LoVo (cell line): ENCODE measurements at regions not wholly inside any gene's neighbourhood (a gene's known extent, or its start where the extent isn't known, plus 50 kb on each side); places are given as distances from the start of the nearest gene placed in this dataset.
"Not testable (repeated sequence)": the region's sequence is repeated elsewhere in the genome, so short reads cannot be mapped to it uniquely, and the experiment has no call there.

Experiments
- DNase-seq: peaks from one replicate; pipeline ENCODE4 v3.0.0-alpha.2; 2016; ENCODE audit warnings: low spot score

DNA sequence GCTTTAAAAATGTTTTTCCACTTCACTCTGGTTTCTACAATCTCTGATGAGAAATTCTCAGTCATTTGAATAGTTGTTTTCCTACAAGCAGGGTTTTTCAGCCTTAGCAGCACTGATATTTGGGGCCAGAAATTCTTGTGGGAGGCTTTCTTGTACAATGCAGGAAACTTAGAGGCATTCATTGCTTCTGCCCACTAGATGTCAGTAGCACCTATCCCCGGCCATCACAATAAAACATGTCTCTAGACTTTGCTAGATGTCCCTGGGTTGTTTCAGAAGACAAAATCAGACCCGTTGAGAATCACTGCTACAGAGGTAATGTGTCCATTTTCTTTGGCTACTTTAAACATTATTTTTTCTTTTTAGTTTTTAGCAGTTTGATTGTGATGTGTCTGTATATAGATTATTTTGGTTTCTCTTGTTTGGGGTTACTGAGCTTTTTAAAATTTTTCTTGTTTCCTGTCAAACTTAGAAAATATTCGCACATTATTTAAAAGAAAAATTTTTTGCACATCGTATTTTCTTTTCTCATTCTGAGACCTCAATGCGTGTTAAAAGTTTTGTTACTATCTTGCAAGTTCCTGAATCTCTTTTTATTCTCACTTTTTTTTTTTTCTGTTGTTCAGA lies 60.8 kb upstream of the CCDC179 start:
- DNase-seq, result peak; percentile 30

DNA sequence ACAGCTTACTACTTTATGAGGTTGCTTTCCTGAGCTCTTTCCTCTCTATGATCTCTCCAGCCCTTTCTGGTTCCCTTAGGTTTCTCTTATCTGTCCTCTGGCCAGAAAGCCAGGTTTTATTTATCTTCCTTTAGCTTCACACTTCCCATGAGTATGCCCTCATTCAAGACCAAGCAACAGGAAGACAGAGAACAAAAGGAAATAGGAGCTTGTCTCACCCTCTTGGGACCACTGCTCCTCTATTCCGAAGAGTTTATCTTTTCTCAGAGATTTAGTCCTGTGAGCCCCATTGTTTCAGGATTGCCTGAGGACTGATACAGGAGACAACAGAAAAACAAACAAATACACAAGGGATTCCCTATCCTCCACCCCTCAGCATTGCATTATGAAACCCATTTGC lies 62.4 kb upstream of the CCDC179 start:
- no peak for DNase-seq

- no peak for DNase-seq
These were observed 63.3 kb upstream of the CCDC179 start for GRCh38 chr11:22923561-22923960.

DNA sequence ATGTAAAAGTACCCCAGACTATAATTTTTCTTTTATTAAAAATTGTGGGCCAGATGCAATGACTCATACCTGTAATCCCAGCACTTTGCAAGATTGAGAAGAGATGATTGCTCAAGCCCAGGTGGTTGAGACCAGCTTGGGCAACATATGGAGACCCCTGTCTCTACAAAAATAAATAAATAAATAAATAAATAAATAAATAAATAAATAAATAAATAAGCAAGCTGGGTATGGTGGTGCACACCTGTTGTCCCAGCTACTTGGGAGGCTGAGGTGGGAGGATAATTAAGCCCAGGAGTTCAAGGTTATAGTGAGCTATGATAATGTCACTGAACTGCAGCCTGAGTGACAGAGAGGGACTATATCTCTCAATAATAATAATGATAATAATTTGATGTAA lies 66.1 kb upstream of the CCDC179 start:
- no peak for DNase-seq

DNA sequence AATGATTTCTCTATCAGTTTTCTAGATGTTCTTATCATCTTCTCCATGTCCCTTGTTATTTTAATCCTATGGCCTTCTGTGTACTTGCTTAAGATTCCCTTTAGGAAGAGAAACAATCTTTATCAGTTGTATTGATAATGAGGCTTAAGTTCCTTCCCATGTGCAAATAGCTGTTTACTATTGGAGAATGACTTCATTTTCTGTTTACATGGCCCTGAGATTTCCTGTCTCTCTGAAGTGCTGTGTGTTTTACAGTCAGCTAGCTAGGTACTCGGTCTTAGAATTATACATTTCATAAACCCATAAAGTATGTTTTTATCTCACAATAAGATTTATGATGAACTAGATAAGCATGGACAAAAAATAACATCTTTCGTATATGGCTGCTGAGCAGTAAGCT lies 67.5 kb upstream of the CCDC179 start:
- no peak for DNase-seq

DNA sequence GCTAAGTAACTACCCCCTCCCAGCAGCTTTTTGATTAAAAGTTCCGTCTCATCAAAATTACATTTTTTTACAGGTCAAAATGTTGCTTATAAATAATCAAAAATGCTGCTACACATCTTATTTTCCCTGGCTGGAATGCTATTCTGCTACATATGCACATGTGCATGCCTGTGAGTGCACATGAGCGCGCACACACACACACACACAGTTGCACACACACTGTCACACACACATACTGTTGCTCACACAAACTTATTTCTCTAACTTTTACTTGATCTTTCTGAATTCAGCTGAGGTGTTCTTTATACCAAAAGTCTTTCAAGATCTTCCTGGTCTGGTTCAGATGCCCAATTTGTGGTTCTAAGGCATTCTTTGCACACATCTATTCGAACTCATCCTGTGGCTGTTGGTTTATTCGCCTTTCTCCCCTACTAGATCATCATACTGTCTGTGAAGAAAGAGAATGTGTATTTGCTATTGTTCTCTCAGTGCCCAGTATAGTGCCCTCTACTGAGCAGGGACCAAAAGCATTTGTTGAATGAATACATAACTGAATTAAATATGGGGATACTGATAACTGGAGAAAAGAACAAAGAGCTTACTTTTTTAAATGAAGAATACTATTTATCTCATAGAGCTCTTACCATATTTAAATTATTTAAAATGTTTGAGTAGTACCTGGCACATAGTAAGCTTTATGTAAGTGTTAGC lies 68.1 kb upstream of the CCDC179 start:
- DNase-seq, result no peak

- DNase-seq, result no peak
These were observed 70.7 kb upstream of the CCDC179 start for GRCh38 chr11:22930816-22931594.

DNA sequence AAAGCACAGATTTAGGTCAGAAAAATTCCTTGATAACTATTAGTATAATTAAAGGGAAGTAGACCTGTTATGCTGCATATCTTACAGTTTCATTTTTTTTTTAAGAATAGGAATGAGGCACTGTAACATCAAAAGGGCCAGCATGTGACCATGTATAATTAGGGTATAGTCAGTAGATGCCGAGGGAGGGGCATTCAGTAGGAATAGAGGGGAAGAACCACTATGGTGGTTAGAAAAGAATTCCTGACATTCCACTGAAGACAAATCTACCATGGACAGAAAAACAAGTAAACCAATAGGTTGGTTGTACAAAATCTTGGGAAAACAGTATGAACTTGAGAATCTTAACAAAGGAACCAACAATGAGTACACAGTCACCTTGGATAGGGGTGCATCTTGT lies 78.4 kb upstream of the CCDC179 start:
- no peak for DNase-seq

GRCh38 chr11:22941544-22941943 lies 81.3 kb upstream of the CCDC179 start:
- DNase-seq, result not testable (repeated sequence)

- no peak for DNase-seq
These were observed 97.5 kb upstream of the CCDC179 start for GRCh38 chr11:22957786-22958185.

DNA sequence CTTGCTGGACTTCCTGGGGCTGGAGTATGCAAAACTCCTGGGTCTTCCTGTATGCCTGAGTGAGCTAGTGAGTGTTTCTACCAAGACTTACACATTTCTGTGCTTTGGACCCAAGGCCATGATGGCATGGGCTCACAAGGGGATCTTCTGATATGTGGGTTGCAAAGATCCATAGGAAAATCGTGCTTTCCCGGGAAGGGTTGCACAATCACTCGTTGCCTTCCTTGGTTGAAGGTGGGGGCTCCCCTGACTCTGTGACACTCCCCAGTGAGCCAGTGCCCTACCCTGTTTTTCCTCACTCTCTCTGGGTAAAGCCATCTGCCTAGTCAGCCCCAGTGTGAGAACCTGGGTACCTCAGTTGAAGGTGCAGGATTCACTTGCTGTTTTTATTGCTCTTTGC lies 114.0 kb upstream of the CCDC179 start:
- DNase-seq, result no peak

DNA sequence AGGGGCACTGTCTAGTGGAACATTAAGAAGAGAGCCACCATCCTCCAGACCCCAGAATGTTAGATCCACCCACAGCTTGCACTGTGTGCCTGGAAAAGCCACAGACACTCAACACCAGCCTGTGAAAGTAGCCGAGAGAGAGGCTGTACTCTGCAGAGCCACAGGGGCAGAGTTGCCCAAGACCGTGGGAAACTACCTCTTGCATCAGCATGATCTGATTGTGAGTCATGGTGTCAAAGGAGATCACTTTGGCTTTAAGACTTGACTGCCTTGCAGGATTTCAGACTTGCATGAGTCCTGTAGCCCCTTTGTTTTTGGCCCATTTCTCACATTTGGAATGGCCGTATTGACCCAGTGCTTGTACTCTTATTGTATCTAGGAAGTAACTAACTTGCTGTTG lies 115.9 kb upstream of the CCDC179 start:
- no peak for DNase-seq

GRCh38 chr11:22982903-22983302 lies 122.6 kb upstream of the CCDC179 start:
- DNase-seq, result no peak

DNA sequence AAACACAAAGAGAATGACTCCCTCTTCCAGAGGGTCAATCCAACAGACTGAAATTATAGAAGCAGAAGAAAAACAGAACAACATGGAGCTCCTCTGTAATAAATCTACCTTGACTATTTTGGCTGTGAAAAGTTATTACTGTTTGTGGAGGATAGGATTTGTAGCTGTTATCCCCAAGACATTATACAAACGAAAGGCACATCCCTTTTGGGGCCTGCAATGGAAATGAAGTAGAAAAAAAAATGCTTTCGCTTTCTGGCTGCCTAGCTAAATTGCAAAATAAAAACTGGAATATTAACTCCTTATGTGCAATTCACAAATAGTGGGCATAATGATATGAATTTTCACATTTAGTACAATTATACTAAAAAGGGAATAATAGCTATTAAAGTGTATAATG lies 123.8 kb upstream of the CCDC179 start:
- no peak for DNase-seq

DNA sequence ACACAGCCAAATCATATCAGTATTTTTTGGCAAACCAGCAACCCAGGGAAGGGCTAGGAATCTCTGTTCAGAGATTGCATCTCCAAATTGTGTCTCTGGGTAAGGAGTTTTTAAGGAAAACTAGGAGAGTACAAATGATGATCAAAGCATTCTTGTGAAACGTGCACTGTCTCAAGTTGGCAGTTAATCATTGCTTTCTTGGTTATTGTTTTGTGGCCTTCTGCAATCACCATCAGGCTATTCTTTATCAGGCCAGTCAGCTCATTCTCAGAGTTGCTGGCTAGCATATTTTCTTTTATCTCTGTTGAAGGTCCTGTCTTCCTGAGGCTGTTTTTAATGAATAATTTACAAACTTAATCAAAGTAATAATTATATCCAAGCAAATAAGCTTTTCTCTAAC lies 129.1 kb upstream of the CCDC179 start:
- DNase-seq, result no peak

DNA sequence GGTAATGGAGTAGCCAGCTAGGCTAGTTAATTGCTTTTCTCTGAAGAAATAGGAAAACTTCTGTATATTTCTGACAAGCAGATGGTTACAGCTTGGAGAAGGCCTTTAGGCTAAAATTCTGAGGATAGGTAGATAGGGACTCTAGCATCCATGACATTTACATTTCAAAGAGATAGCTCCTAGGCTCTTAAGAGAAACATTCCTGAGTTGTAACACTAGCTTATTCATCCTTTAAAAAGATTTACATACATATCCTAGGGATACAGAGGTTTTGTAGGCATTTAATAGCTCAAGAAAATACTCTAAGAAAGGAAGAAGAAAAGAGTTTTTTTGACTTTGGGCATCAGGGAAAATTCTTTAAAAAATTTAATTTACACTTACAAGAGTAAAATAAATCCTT lies 130.9 kb upstream of the CCDC179 start:
- DNase-seq, result no peak

GRCh38 chr11:23006730-23007129 lies 146.5 kb upstream of the CCDC179 start:
- no peak for DNase-seq

DNA sequence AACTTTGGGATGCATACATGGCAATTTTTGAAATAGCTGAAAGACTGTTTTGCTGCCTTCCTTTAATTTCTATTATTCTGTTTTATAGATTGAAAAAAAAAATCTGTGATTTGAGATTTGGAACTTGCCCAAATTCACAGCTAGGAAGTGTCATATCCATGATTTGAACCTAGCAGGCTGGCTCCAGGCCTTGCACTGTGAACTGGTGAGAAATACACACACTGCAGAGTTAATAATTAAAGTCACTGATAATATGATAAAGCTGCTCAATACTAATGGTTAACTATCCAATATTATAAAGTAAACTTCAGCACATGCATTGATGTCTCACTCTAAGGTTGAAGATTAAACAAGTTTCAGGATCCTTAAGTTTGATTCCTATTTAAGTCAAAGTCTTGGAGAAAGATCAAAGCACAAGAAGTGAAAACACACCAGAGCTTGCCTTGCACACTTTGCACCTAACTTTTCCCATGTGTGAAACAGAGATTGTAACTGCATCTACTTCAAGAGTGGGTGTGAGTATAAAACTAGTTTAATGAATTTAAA lies 150.6 kb upstream of the CCDC179 start:
- no peak for DNase-seq

DNA sequence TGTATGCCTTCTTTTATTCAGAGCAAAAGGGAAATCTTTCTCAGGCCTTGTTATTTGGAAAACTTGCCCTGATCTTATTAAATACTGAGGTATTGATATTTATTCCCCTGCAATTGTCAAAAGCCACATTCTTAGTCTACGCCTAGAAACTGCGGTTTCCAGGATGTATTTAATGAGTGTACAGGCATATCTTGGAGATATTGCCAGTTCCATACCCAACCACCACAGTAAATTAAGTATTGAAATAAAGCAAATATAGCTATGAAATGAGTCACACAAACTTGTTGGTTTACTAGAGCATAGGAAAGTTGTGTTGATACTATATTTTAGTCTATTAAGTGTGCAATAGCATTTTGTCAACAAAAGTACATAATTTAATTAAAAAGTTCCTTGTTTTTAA lies 152.7 kb upstream of the CCDC179 start:
- DNase-seq, result no peak

GRCh38 chr11:23013509-23013908 lies 153.2 kb upstream of the CCDC179 start:
- DNase-seq, result no peak

- peak; percentile 25 for DNase-seq
These were observed 161.1 kb upstream of the CCDC179 start for GRCh38 chr11:23021287-23021863.

DNA sequence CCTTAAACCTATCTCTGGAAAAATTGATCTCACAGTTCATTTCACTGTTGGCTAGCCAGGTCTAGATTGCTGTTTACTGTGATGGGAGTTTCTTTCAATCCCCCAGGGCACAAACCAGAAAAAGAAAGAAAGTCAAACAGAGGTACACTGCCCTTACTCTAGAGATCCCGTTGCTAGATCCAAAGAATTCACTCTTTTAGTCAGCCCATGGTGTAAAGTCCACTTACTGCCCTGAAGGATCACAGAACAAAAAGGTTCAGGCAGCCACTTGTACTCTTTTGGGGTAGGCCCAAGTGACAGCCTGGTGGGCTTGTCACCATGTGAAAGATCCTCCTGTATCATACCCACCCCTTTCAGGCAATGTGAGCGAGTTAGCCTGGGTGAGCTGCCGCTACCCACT lies 162.6 kb upstream of the CCDC179 start:
- no peak for DNase-seq

DNA sequence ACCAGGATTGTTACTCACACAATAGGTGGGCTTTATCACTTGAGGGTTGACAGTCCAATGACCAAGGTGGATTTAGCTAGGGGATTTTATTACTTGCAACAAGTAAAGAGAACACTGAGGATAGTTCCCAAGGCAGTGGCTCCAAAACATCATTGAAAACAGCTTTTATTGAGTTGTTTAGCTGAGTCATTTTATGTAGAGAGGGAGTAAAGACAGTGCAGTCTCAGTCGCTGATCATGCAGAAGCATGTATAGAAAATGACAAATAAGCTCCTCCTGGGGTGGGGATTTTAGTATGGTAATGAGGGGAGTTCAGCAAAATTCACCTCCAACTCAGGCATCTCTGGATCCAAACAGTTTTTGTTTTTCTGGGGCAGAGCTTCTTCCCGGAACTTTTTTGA lies 163.0 kb upstream of the CCDC179 start:
- DNase-seq, result no peak
